ENCODE measurements at regions not wholly inside any gene's neighbourhood (a gene's known extent, or its start where the extent isn't known, plus 50 kb on each side); places are given as distances from the start of the nearest gene placed in this dataset.
"Not testable (repeated sequence)": the region's sequence is repeated elsewhere in the genome, so short reads cannot be mapped to it uniquely, and the experiment has no call there.

GRCh38 chr2:111659361-111660333 is 224.3 kb downstream of the ANAPC1 start:
- peak; percentile 88 to 94 for DNase-seq

- peak in 1 of 2 donors; percentile 63 for DNase-seq
Observed at GRCh38 chr2:111660811-111661210, 223.2 kb downstream of the ANAPC1 start.

- no peak for DNase-seq
Observed at GRCh38 chr2:111661286-111661940, 222.6 kb downstream of the ANAPC1 start.

- DNase-seq, result peak; percentile 22 to 23
Observed at GRCh38 chr2:111662039-111662770, 221.8 kb downstream of the ANAPC1 start.

GRCh38 chr2:111662771-111663470 is 221.1 kb downstream of the ANAPC1 start:
- DNase-seq, result no peak

- no peak for DNase-seq
Observed at GRCh38 chr2:111663471-111664274, 220.3 kb downstream of the ANAPC1 start.

- no peak for DNase-seq
Observed at GRCh38 chr2:111664275-111664850, 219.6 kb downstream of the ANAPC1 start.

GRCh38 chr2:111665011-111665410 is 219.0 kb downstream of the ANAPC1 start:
- no peak for DNase-seq

GRCh38 chr2:111665551-111666116 is 218.4 kb downstream of the ANAPC1 start:
- no peak for DNase-seq

- no peak for DNase-seq
Observed at GRCh38 chr2:111666160-111666559, 217.8 kb downstream of the ANAPC1 start.

- no peak for DNase-seq
Observed at GRCh38 chr2:111667001-111667400, 217.0 kb downstream of the ANAPC1 start.

- DNase-seq, result peak; percentile 41 to 45
Observed at GRCh38 chr2:111667542-111668273, 216.3 kb downstream of the ANAPC1 start.

GRCh38 chr2:111668274-111668616 is 215.7 kb downstream of the ANAPC1 start:
- no peak for DNase-seq

- peak in 1 of 2 donors; percentile 35 for DNase-seq
Observed at GRCh38 chr2:111668741-111669140, 215.3 kb downstream of the ANAPC1 start.

- no peak for DNase-seq
Observed at GRCh38 chr2:111669928-111670695, 213.9 kb downstream of the ANAPC1 start.

- no peak for DNase-seq
Observed at GRCh38 chr2:111670776-111671175, 213.2 kb downstream of the ANAPC1 start.

GRCh38 chr2:111671426-111672150 is 212.4 kb downstream of the ANAPC1 start:
- DNase-seq, result peak; percentile 85 to 91

GRCh38 chr2:111672641-111673040 is 211.4 kb downstream of the ANAPC1 start:
- DNase-seq, result not testable (repeated sequence)

- no peak for DNase-seq
Observed at GRCh38 chr2:111673526-111673925, 210.5 kb downstream of the ANAPC1 start.
